DMS114 treated with DMSO at 0.1 percent for 48 hours (cell line): ENCODE measurements at regions not wholly inside any gene's neighbourhood (a gene's known extent, or its start where the extent isn't known, plus 50 kb on each side); places are given as distances from the start of the nearest gene placed in this dataset.

Experiments
- DNase-seq: peaks from one replicate; lab custom pipeline; 2025; ENCODE audit not compliant: unreplicated experiment; lab: John Stamatoyannopoulos, UW

DNA sequence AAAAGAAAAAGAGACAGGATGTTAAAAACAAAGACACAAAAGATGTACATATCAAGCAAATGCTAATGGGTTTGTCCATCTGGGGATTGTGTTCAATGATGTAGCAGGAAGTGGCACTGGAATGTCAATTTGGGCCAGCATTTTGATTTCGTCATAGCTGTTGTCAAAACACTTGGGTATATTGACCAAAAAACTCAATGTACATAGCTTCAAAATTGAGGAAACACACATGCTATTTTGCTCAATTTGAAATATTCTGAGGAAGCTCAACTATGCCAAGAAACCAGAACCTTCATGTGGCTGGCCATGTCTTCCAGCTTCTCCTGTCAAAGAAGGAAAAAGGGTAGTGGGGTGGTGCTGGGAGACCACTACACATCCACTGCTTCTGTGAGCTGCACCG is 212.7 kb upstream of the GHITM start:
- no peak for DNase-seq

DNA sequence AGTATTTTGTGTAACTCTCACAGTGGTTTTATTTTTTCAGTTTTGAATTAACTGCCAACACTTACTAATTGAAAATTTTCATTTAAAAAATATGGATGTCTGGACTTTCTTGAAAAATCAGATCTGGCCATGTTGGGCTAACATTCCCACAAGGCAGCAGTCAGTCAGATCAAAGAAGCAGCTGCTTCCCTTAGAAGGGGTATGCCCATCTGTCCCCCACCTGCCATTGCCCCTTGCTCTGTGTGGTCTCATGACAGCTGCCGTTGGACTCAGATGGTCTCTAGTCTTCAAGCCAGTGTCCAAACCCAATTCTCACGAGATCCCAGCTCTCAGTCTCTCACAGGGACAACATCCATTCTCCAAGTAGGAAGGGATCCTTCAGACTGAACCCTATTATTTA is 212.1 kb upstream of the GHITM start:
- no peak for DNase-seq

DNA sequence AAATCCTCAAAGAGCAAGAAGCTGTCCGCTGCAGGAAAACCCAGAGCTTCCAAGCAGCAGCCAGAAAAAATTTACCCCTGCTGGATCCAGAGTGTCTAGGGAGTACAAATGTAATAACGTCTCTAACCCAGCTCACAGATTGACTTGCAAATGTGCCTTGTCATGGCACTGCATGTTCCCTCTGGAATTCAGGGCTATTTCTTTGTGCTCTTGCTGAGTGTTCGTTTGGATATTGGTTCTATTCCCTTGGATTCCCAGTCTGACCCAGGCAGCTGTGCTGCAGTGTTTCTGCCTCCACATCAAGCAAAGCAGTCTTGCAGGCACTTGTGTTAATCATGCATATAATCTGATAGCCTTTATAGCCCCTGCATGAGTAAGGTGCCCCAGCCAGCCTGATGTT is 209.9 kb upstream of the GHITM start:
- no peak for DNase-seq

DNA sequence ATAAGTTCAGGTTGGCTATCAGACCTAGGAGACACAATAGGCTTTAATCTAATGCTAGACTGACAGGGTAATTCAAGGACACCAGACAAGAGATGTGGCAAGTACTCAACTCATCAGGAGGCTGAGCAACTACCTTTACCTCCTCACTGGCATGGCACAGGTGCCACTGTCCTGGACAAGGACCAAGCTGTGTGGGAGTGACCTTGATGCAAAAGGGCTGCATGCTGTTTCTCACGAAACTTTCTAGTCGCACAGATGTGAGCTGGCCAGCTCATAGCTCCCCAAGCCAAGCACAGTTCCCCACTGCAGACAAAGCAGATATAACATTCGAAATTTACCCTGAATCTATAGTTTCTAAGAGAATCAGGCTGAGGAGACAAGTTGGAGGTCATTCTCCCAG is 207.6 kb upstream of the GHITM start:
- no peak for DNase-seq

DNA sequence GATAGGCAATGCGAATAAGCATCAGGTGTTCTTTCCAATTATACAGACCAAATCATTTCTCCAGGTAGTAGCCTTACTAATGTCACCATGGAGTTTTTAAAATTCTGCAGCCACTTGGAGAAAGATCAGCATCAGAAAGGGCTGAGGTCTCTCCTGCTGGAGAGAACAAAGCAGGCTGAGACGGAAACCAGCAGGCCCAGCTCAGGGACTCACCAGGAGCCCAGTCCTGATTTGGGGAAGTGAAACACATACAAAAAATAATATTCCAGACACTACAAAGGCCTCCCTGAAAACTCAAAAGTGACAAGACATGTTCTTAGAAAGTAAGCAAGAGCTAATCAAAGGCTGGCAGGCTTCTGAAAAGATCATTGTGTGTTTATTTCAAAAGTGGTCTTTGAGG is 207.1 kb upstream of the GHITM start:
- DNase-seq: no peak

DNA sequence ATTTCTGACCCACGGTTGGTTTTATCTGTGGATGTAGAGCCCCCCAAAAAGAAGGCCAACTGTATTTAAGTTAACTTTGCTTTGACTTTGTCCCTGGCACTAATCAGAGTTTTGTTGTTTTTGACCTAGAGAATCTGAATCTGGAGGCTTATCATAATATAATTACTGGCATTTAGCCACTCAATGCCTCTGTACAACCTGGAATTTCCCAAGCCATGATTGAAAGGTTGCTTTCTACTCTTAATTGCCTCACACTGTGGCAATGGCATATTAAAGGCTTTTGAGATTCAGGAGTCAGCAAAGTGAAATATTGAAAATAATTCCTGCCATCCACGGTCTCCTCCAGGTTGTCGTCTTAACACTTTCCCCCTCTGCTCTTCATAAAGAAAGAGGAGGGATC is 205.2 kb upstream of the GHITM start:
- no peak for DNase-seq

DNA sequence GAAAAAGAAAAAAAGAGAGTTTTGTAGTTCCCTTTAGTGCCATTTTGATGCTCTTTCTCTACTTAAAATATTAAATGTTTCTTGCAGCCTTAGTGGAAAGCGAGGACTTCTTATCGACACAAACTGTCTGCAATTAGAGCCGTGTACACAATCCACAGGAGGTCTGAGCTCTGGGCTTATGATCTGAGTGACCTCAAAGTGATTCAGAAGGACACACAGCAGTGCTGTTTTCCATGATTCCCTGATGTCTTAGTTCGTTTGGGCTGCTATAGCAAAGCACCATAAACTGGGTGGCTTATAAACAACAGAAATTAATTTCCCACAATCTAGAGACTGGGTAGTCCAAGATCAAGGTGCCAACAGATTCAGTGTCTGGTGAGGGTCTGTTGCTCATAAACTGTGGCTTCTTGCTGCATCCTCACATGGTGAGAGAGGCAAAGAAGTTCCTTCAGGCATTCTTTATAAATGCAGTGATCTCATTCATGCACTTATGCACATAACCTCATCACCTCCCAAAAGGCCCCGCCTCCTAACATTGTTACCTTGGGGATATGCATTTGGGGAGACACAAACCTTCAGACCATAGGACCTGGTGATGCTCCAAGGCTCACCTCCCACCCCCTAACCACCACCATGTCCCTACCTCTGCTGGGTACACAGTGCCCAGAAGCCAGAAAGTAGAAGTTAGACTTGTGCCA is 204.5 kb upstream of the GHITM start:
- DNase-seq: no peak

DNA sequence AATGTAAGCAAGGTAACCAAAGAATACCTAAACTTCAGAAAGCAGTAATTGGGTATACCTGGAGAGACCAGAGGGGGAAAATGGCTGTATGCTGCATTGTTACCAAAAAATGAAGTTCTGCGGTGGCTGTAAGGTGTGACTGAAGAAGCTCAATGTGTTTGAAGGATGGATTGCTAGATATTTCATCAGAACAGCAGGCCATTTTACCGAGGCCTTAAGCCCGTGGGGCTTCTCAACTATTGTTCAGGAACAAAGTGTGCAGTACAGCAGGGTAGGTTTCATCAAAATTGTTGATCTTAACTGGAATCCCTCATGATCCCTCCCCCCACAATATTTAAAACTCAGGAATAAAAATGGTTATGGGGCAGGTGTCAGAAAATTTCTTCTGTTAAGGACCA is 204.0 kb upstream of the GHITM start:
- DNase-seq: no peak

DNA sequence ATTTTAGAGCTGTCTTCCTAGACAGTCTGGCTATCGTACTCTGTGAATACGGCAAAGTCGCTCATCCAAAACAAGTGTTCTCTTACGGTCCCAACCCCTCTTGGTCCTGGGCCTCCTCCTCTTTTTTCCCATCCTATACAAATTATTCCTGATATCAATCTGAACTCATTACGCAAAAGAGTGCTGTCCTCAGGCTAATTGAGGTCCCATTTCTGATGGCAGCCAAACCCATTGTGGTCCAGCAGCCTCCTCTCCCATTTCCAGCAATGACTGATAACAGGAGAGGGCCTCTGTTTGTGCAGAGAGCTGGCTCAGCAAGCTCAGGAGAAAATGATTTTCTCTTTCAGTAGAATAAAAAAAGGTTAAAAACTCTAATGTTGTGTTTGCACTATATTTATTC is 203.4 kb upstream of the GHITM start:
- no peak for DNase-seq

DNA sequence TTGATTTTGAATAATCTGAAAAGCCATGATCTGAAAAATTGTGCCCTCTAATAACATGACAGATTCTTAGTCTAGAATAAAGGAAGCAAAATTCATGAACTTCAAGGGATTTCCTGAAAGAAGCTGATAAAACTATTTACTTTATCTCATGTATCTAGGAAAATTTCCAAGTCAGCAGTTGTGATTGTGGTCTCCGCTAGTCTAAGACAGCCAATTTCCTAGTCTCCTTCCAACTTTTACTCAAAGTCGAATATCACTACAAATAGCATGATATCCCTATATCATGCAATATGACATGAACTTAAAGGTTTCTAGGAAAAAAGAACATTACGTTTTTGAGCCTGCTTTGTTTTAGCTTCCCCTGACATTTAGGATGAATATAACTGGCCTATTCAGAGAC is 202.1 kb upstream of the GHITM start:
- DNase-seq: no peak

DNA sequence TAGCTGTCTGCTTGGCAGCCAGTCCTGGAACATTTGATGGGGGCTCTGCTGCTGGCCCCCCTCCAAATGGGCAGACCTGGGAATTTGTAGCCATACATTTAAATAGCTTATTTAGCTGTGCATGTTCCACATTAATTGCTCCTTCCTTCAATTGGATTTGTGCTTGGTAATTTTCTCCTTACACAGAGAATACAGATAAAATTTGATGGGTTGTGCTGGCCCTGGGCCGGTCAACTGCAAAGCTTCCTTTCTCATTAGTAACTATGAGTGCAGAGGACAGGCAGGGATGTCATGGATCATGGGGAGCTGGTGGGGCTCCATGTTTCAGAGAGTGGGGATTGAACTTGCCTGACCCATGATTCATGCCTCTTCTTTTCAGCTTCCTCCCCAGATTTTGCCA is 201.5 kb upstream of the GHITM start:
- DNase-seq: no peak

DNA sequence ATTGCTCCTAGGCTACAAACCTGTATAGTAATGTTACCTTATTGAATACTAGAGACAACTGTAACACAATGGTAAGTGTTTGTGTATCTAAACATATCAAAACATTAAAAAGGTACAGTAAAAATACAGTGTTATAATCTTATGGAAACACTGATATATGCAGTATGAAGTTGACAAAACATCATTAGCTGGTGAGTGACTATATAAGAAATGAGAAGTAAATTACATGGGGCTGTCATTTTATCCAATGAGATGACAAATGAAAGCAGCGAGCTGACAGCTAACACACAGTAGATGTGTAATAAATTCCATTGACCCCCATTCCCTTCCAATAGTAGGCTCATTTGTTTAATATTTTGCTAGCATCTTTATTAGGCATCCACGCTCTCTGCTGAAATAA is 198.1 kb upstream of the GHITM start:
- no peak for DNase-seq

DNA sequence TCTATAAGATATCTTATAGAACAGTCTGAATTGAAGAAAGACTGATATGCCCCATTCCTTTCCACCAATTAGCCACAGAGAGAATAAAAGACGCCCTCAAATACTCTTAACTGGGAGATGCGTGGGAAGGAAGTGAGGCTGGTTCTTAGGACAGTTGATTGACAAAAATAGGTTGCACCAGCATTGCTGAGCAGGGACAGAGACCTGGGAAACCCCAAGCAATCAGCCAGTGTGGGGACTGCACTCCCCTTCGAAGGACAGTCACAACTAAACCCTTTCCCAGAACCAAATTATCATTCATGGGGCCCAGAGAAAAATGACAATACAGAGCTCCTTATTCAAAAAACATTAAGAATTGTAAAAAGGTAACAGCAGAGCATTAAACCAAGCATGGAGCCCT is 196.9 kb upstream of the GHITM start:
- DNase-seq: no peak

DNA sequence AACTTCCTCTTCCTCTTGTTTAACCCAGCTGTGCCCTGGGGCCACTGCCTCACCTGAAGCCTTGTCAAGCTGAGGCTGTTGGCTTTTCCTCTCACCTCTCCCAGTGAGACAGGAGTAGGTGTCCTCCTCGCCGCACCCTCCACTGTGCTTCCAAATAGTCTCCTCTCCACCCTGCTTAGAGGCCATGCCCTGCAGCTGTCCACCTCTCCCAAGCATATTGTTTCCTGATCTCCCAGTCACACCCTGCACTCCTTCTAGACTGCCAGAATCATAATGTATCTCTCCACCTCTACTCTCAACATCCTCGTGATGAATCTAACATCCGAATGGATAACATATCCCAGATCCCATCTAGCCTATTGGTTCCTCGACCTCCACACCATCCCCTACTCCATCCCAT is 196.3 kb upstream of the GHITM start:
- DNase-seq: no peak

DNA sequence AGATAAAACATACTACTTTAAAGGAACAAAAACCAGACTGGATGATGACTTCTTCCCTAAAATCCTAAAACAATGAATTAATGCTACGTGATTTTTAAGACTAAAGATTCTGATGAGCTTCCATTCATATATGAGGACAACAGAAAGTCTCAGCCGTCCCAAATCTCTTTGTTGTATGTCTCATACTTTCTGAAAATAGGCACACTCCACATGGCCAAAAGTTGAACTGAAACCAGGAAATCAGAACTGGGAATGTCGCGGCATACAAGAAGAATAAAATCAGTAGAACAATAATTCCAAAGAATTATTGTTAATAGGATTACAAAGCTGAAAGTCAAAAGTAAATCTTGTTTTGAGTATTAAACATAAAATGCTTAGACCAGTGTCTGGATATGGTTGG is 195.4 kb upstream of the GHITM start:
- DNase-seq: no peak

DNA sequence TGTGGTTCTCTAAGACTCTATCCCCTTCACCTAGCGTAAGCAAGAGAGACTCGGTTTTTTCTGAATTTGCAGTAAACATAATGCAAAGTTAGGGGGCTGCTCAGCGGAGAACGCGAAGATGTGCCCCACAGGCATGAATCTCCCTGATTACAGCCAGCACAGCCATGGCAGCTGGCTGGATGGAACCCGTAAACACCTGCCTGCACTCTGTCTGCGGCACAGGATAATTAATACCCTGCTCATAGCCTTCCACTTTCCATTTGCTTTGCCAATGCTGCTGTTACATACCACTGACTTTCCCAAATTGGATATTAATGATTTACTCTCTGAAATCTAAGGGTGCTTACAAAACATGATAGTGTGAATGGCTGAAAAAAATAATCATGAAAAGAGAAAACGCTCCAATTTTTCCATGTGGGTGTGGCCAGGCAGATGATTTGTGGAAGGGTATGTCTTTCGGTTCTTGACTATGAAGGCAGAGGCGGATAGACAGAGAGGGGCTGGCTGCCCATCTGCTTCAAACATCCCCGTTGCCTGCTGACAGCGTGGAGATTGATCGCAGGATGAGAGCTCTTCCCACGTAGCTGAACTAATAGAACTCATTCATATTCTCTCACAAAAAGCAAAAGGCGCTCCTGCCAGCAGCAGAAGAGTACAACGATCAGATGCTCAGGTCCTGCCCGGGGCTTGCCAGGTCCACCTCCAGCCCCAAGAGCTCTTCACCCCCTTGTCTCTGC is 193.2 kb upstream of the GHITM start:
- DNase-seq: no peak

DNA sequence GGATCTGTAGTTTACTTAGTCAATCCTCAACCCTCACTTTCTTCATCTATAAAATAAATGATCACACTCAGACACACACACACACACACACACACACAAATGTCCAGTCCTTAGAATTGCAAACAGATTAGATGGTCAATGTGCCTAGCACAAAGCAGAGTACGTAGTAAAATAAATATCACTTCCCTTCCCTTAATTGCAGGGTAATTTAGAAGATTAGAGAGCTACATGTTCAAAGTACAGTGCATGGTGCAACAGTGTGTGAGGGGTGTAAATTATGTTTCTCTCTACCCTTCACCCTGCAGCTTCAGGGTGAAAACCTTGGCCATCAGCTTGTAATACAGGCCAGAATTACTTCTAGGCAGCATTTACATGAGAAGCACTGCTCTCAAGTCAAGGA is 187.0 kb upstream of the GHITM start:
- no peak for DNase-seq

DNA sequence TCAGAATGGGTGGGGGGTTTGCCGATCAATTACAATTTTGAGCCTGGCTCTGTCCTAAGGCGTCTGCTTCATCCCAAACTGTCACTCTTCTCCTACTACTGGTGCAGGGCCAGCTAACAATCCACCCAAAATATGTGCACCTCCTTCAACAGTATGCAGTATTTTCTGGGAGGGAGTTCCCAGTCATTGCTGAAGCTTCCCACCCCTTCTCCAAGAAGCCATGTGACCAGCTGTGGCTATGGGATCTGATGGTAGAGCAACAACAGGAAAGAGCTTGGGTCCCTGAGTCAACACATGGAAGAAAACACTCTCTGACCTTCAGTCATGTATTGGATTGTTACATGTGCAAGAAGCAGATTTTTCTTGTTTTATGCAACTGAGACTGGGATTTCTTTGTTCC is 185.7 kb upstream of the GHITM start:
- no peak for DNase-seq

DNA sequence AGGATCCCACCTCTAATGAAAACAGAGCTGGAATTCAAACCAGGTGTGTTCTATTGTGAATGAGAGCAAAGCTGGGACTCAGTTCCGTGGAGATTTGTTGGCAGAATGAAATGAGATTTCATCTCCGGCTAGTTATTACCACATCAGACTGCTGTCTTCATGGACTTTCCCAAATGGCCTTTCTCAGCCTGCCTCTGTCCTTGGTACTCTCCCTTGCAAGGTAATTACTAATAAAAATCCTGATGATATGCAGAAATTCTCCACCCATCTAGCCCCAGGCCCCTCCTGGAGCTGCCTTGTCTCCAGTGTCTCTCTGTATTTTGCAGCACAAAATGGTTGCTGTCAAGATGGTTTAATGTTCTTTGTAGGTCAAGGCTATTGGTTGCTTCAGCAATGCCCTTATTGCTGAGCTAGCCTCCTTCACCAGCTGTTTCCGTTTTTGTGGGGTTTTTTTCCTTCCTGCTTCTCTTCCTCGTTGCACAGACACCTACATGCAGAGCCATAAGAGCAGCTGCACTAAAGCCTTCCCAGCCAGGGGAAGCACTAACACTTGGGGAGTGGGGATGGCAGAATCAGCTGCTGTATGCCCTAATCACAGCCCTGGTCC is 185.0 kb upstream of the GHITM start:
- DNase-seq: no peak

DNA sequence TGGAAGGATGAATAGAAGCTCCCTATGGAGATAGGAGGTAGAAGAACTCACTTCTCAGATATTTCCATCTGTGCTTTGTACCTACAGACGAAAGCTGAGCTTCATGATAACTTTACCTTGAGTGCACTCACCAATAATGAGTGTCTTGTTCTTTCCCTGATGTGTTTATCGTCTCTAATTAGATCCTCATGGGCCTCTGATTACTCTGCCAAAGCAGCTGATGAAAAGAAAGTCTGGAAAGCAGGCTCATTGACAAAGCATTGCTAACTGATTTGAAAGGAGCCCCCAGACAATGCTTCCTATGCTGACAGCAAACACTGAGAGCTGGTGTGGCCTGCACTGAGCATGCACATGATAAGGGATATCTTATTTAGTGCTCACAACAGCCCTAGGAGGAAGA is 183.9 kb upstream of the GHITM start:
- DNase-seq: no peak

DNA sequence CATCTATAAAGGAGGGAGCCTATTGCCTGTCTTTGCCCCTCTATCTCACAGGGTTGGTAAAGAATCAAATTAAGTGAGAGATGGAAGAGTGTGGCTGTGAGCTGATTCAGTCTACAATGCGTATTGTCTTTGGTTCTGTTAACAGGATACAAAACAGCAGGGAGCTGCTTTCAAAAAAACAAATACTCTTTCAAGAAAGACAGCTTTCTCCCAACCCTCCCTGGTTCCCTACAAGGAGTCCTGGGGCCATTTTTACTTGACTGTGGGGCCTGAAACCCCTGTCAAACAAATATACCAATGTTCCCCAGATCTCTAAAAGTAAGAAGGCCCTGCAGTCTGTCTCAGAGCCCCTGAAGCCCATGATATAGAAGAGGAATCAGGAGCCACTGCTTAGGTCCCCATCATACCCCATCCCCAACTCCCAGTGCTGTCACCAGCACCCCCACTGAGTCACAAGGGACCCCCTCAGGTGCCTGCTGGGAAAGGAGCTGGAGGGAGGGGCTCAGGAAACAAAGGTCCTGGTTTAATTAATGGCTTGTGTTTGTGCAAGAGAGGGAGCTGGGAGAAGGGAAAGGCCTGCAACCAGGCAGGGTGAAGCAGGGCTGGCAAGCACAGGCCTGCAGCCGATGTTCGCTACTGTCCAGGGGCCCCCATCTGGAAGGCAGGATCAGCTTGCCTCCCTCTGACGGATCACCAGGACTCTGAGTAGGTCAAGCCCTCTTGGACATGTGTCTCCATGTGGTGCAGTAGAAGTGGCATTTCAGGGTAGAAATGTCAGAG is 182.0 kb upstream of the GHITM start:
- no peak for DNase-seq

DNA sequence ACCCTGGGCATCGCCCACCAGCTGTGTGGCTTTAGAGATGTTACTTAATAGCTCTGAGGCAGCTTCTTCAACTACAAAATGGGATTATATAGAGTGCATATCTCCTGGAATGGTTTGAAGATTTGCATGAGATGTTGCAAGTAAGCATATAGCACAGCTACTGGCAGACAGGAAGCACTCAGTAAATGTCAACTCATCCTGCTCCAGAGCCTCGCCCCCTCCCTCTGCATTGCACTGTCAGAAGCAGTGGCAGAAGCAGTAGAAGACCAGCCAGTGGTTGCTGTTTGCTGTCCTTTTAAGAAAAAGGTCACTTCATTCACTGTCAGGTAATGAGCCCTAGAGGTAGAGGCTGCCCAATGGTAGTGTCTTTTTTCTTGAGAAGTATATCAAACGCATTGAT is 180.0 kb upstream of the GHITM start:
- no peak for DNase-seq
